Stimulated activated CD4-positive, alpha-beta T cell treated with anti-CD3 and anti-CD28 coated beads, Interleukin-15, amount 100 ng/mL, for 24 hours (primary cell): ENCODE measurements at regions not wholly inside any gene's neighbourhood (a gene's known extent, or its start where the extent isn't known, plus 50 kb on each side); places are given as distances from the start of the nearest gene placed in this dataset.

Experiments used
- DNase-seq: peaks from one replicate; pipeline ENCODE4 v3.0.0-alpha.2; 2020

DNA sequence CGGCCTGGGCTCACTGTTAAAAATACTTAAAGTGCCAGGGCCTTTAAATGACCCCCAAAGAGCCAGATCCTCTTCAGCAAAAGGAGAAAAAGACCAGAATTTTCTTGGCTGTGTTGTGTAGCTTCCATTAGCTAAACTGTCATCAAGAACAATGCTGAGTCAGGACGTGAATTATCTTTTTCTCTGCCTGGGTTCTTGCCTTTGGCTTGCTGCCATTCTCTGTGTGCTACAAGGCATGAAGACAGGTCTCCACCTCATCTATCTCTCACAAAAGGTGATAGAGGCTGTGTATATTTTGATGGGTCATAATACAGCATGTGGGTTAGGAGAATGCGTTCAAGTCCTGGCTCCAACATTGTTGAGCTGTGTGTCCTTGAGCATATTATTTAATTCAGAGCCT is 52.4 kb upstream of the SELENOK start:
- no peak for DNase-seq

DNA sequence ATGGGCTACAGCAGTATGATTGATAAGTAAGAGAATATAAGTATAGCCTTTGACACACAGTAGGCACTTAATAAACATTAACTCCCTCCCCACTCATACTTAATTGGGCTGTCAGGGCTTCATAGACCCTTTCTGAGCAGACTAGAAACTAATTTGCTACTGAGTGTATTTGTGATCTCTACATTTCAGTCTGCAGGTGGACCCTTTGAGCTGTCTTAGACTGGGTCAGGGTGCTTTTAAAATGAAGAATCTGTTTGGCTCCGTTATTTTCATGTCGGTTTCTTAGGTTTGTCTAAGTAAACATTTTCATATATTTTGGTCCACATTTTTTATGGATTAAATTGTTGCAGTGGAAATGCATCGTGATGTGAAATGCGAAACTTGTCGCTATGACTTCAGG is 50.3 kb upstream of the SELENOK start:
- no peak for DNase-seq
